Esophagus squamous epithelium (tissue), 4 donors: ENCODE measurements at regions not wholly inside any gene's neighbourhood (a gene's known extent, or its start where the extent isn't known, plus 50 kb on each side); places are given as distances from the start of the nearest gene placed in this dataset.
A peak's percentile ranks its signal among the peaks of the same experiment; 100 is the strongest.

Experiments used
- POLR2A ChIP-seq, 4 donors: fragments of 450-650 bp; IDR thresholded peaks; one replicate each; pipeline ENCODE4 v1.6.1; 2017; ENCODE audit warnings: antibody characterized with exemption in 4 of 4, mild to moderate bottlenecking in 4 of 4, moderate library complexity in 3 of 4
- TF ChIP-seq, protein P1 (sequence below), 6 experiments: fragments of 450-650 bp in 4 of 6; fragments of 200-600 bp in 2 of 6; sonication (generic) in 2 of 6; IDR thresholded peaks; one replicate each; pipeline ENCODE4 v1.5.1; 2016 to 2019; ENCODE audit warnings: antibody characterized with exemption in 6 of 6, mild to moderate bottlenecking in 4 of 6, moderate library complexity in 4 of 6

DNA sequence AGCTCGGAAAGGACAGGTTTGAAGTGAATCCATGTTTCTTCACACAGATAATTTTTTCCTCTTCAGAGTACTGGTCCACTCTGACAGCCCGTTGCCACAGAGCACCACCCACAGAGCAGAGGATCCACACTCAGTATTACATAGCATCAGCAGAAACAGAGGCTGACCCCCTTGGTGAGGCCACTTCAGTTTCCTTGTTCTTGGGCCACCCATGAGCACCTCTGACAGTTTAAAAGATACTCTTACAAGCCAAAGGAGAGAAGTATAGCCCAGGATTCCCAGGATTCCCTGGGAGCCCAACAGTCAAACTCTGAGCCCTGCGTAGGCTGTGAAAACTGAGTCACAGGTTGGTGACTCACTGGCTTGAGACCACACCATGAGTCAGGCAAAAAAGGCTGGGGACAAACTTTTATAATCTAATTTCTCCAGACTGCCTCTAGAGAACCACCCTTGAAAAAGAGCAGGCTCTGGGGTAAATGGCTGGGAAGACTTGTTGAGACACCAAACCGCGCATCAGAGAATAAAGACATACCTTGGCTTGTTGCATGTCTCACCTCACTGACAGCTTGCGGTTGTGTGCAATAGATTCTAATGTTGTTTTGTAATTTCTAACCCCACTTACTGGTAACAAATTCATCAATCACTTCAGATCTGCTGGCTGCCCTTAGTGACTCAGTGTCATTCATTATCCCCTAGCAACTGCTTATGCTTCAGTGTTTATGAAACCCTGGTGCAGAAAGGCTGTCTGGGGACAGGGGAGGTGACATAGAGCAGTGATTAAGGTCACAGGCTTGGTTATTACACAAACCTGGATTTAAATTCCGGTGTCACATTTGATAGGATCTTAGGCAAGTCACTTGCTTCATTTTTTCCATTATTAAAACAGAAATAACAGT is 56.9 kb upstream of the PRSS23 start:
- TF ChIP-seq, protein P1, sequence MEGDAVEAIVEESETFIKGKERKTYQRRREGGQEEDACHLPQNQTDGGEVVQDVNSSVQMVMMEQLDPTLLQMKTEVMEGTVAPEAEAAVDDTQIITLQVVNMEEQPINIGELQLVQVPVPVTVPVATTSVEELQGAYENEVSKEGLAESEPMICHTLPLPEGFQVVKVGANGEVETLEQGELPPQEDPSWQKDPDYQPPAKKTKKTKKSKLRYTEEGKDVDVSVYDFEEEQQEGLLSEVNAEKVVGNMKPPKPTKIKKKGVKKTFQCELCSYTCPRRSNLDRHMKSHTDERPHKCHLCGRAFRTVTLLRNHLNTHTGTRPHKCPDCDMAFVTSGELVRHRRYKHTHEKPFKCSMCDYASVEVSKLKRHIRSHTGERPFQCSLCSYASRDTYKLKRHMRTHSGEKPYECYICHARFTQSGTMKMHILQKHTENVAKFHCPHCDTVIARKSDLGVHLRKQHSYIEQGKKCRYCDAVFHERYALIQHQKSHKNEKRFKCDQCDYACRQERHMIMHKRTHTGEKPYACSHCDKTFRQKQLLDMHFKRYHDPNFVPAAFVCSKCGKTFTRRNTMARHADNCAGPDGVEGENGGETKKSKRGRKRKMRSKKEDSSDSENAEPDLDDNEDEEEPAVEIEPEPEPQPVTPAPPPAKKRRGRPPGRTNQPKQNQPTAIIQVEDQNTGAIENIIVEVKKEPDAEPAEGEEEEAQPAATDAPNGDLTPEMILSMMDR (IDR thresholded peaks at IDR 0.05): peak in 1 of 6 experiments; percentile 11
- no peak for TF ChIP-seq POLR2A (IDR thresholded peaks at IDR 0.05)
